ENCODE measurements at regions not wholly inside any gene's neighbourhood (a gene's known extent, or its start where the extent isn't known, plus 50 kb on each side); places are given as distances from the start of the nearest gene placed in this dataset.

GRCh38 chr11:11070976-11071375 lies 213.1 kb upstream of the ZBED5 start:
- no peak overlapping the region for H3K4me3 Mint-ChIP-seq
- H3K9me3 Mint-ChIP-seq = no peaks in the 10 kb centered on the region
- DNase-seq = no peak
- H3K27me3 Mint-ChIP-seq = no peaks in the 10 kb centered on the region
- H3K36me3 Mint-ChIP-seq (ENCODE audit: low read depth) = no peaks in the 10 kb centered on the region
- H3K27ac Mint-ChIP-seq = no peak overlapping the region
- H3K4me1 Mint-ChIP-seq (ENCODE audit: low read depth) = peaks cover 9% of the 10 kb centered on the region

- no peaks in the 10 kb centered on the region for H3K36me3 Mint-ChIP-seq (ENCODE audit: low read depth)
- no peaks in the 10 kb centered on the region for H3K27me3 Mint-ChIP-seq
- no peak for DNase-seq
- no peak overlapping the region for H3K27ac Mint-ChIP-seq
- no peak overlapping the region for H3K4me3 Mint-ChIP-seq
- no peaks in the 10 kb centered on the region for H3K9me3 Mint-ChIP-seq
- peaks cover 6% of the 10 kb centered on the region for H3K4me1 Mint-ChIP-seq (ENCODE audit: low read depth)
Measured at GRCh38 chr11:11069841-11070835, 212.3 kb upstream of the ZBED5 start.

- DNase-seq = no peak
- Mint-ChIP-seq H3K36me3 (ENCODE audit: low read depth) (no peaks in the 10 kb centered on the region), H3K4me1 (ENCODE audit: low read depth) (no peaks in the 10 kb centered on the region), H3K27ac (no peak overlapping the region), H3K9me3 (no peaks in the 10 kb centered on the region), H3K4me3 (no peak overlapping the region), H3K27me3 (no peaks in the 10 kb centered on the region)
Measured at GRCh38 chr11:11068113-11068512, 210.3 kb upstream of the ZBED5 start.

- no peaks in the 10 kb centered on the region for H3K9me3 Mint-ChIP-seq
- no peaks in the 10 kb centered on the region for H3K36me3 Mint-ChIP-seq (ENCODE audit: low read depth)
- DNase-seq = no peak
- no peak overlapping the region for H3K27ac Mint-ChIP-seq
- H3K4me3 Mint-ChIP-seq = no peak overlapping the region
- H3K27me3 Mint-ChIP-seq = no peaks in the 10 kb centered on the region
- H3K4me1 Mint-ChIP-seq (ENCODE audit: low read depth) = no peaks in the 10 kb centered on the region
Measured at GRCh38 chr11:11065396-11065795, 207.5 kb upstream of the ZBED5 start.

GRCh38 chr11:11057472-11057854 lies 199.6 kb upstream of the ZBED5 start:
- H3K27ac Mint-ChIP-seq = no peak overlapping the region
- H3K36me3 Mint-ChIP-seq (ENCODE audit: low read depth) = peaks cover 10% of the 10 kb centered on the region
- H3K4me1 Mint-ChIP-seq (ENCODE audit: low read depth) = no peaks in the 10 kb centered on the region
- H3K9me3 Mint-ChIP-seq = peaks cover 30% of the 10 kb centered on the region
- no peaks in the 10 kb centered on the region for H3K27me3 Mint-ChIP-seq
- H3K4me3 Mint-ChIP-seq = no peak overlapping the region
- no peak for DNase-seq

GRCh38 chr11:11056749-11057471 lies 199.1 kb upstream of the ZBED5 start:
- Mint-ChIP-seq H3K4me3 (no peak overlapping the region), H3K36me3 (ENCODE audit: low read depth) (peaks cover 10% of the 10 kb centered on the region), H3K9me3 (peaks cover 30% of the 10 kb centered on the region), H3K4me1 (ENCODE audit: low read depth) (no peaks in the 10 kb centered on the region), H3K27me3 (no peaks in the 10 kb centered on the region), H3K27ac (no peak overlapping the region)
- DNase-seq = no peak

- H3K4me1 Mint-ChIP-seq (ENCODE audit: low read depth) = no peaks in the 10 kb centered on the region
- H3K4me3 Mint-ChIP-seq = no peak overlapping the region
- H3K36me3 Mint-ChIP-seq (ENCODE audit: low read depth) = peaks cover 10% of the 10 kb centered on the region
- H3K27ac Mint-ChIP-seq = no peak overlapping the region
- no peak for DNase-seq
- H3K9me3 Mint-ChIP-seq = peaks cover 30% of the 10 kb centered on the region
- H3K27me3 Mint-ChIP-seq = no peaks in the 10 kb centered on the region
Measured at GRCh38 chr11:11056316-11056715, 198.5 kb upstream of the ZBED5 start.

GRCh38 chr11:11047851-11048610 lies 190.2 kb upstream of the ZBED5 start:
- H3K36me3 Mint-ChIP-seq (ENCODE audit: low read depth) = no peaks in the 10 kb centered on the region
- H3K4me3 Mint-ChIP-seq = no peak overlapping the region
- no peaks in the 10 kb centered on the region for H3K27me3 Mint-ChIP-seq
- DNase-seq = no peak
- no peaks in the 10 kb centered on the region for H3K9me3 Mint-ChIP-seq
- H3K27ac Mint-ChIP-seq = no peak overlapping the region
- no peaks in the 10 kb centered on the region for H3K4me1 Mint-ChIP-seq (ENCODE audit: low read depth)

- Mint-ChIP-seq H3K4me1 (ENCODE audit: low read depth) (no peaks in the 10 kb centered on the region), H3K9me3 (no peaks in the 10 kb centered on the region), H3K27ac (no peak overlapping the region), H3K36me3 (ENCODE audit: low read depth) (no peaks in the 10 kb centered on the region), H3K4me3 (no peak overlapping the region), H3K27me3 (no peaks in the 10 kb centered on the region)
- no peak for DNase-seq
Measured at GRCh38 chr11:11046781-11047180, 188.9 kb upstream of the ZBED5 start.

- H3K9me3 Mint-ChIP-seq = no peaks in the 10 kb centered on the region
- no peak for DNase-seq
- H3K4me1 Mint-ChIP-seq (ENCODE audit: low read depth) = no peaks in the 10 kb centered on the region
- H3K36me3 Mint-ChIP-seq (ENCODE audit: low read depth) = no peaks in the 10 kb centered on the region
- no peak overlapping the region for H3K27ac Mint-ChIP-seq
- no peak overlapping the region for H3K4me3 Mint-ChIP-seq
- no peaks in the 10 kb centered on the region for H3K27me3 Mint-ChIP-seq
Measured at GRCh38 chr11:11045156-11045930, 187.5 kb upstream of the ZBED5 start.

- Mint-ChIP-seq H3K4me3 (no peak overlapping the region), H3K4me1 (ENCODE audit: low read depth) (no peaks in the 10 kb centered on the region), H3K36me3 (ENCODE audit: low read depth) (no peaks in the 10 kb centered on the region), H3K27me3 (no peaks in the 10 kb centered on the region), H3K27ac (no peak overlapping the region), H3K9me3 (no peaks in the 10 kb centered on the region)
- DNase-seq = no peak
Measured at GRCh38 chr11:11044137-11044855, 186.4 kb upstream of the ZBED5 start.

GRCh38 chr11:11043721-11044120 lies 185.9 kb upstream of the ZBED5 start:
- Mint-ChIP-seq H3K4me3 (no peak overlapping the region), H3K27ac (no peak overlapping the region), H3K4me1 (ENCODE audit: low read depth) (no peaks in the 10 kb centered on the region), H3K36me3 (ENCODE audit: low read depth) (no peaks in the 10 kb centered on the region), H3K27me3 (no peaks in the 10 kb centered on the region), H3K9me3 (no peaks in the 10 kb centered on the region)
- DNase-seq = no peak

GRCh38 chr11:11039208-11039965 lies 181.5 kb upstream of the ZBED5 start:
- Mint-ChIP-seq H3K4me1 (ENCODE audit: low read depth) (peaks cover 9% of the 10 kb centered on the region), H3K4me3 (no peak overlapping the region), H3K36me3 (ENCODE audit: low read depth) (no peaks in the 10 kb centered on the region), H3K27me3 (no peaks in the 10 kb centered on the region), H3K27ac (no peak overlapping the region), H3K9me3 (no peaks in the 10 kb centered on the region)
- no peak for DNase-seq

Measured in activated T-cell treated with anti-CD3 and anti-CD28 coated beads, Interleukin-2, amount 50 U/mL, for 24 hours (primary cell).